HCT116 (cell line): ENCODE measurements at regions not wholly inside any gene's neighbourhood (a gene's known extent, or its start where the extent isn't known, plus 50 kb on each side); places are given as distances from the start of the nearest gene placed in this dataset.

Experiments used
- CTCF ChIP-seq, 3 experiments: fragments of 200-600 bp in 1 of 3; sonication (generic) in 1 of 3; IDR thresholded peaks in 2 of 3; conservative IDR thresholded peaks in 1 of 3; 2 replicates each; pipeline ENCODE4 v1.5.1; 2012 to 2017; ENCODE audit warnings: low read depth in 2 of 3, low read length in 2 of 3, antibody characterized with exemption in 1 of 3, borderline replicate concordance in 1 of 3, control low read depth in 1 of 3, mild to moderate bottlenecking in 1 of 3, mixed read lengths in 1 of 3, mixed run types in 1 of 3, moderate library complexity in 1 of 3; ENCODE audit not compliant: insufficient read depth in 1 of 3
- JUND ChIP-seq: IDR thresholded peaks from 2 replicates; pipeline ENCODE4 v1.6.1; 2012
- MAX ChIP-seq: IDR thresholded peaks from 2 replicates; pipeline ENCODE4 v1.6.1; 2012
- POLR2A ChIP-seq: IDR thresholded peaks from 2 replicates; pipeline ENCODE4 v1.7.0; 2011; ENCODE audit warnings: borderline replicate concordance; ENCODE audit not compliant: insufficient read depth, insufficient read length; ENCODE audit errors: extremely low read depth
- SIN3A ChIP-seq: IDR thresholded peaks from 2 replicates; pipeline ENCODE4 v1.6.1; 2012; ENCODE audit warnings: low read depth
- SRF ChIP-seq: IDR thresholded peaks from 2 replicates; pipeline ENCODE4 v1.6.1; 2012; ENCODE audit warnings: low read depth
- YY1 ChIP-seq: IDR thresholded peaks from 2 replicates; pipeline ENCODE4 v1.6.1; 2011; ENCODE audit warnings: low read length, low read depth, moderate library complexity, mild to moderate bottlenecking; ENCODE audit not compliant: insufficient replicate concordance; ENCODE audit errors: extremely low read depth
- ZFX ChIP-seq: fragments of 450-650 bp; IDR thresholded peaks from 2 replicates; pipeline ENCODE4 v1.6.1; 2017

- no peak for TF ChIP-seq CTCF (IDR thresholded peaks at IDR 0.05 in 2 of 3, conservative IDR thresholded peaks at IDR 0.05 in 1 of 3; ENCODE audit: borderline replicate concordance in 1 of 3, insufficient read depth in 1 of 3, low read depth in 2 of 3, low read length in 2 of 3)
- no peak for TF ChIP-seq SRF
- TF ChIP-seq POLR2A = no peak
- TF ChIP-seq ZFX = no peak
- TF ChIP-seq MAX = no peak
- TF ChIP-seq JUND = no peak
- no peak for TF ChIP-seq YY1
- TF ChIP-seq SIN3A = no peak
Measured at GRCh38 chr1:98428864-98429263, 232.7 kb upstream of the SNX7 start.
